Endothelial cell of umbilical vein (primary cell): ENCODE measurements at regions not wholly inside any gene's neighbourhood (a gene's known extent, or its start where the extent isn't known, plus 50 kb on each side); places are given as distances from the start of the nearest gene placed in this dataset.

Experiments
- BruUV-seq: library from RNA; stranded (reverse); fragments of 400-500 nt; replicated peaks from 2 replicates; lab custom pipeline; 2021; lab: Mats Ljungman, UMichigan
- CTCF ChIA-PET: fragments of 300-600, 350-600 bp; sonication (Branson Sonifier 250); formaldehyde crosslinking; loops from one replicate; lab custom pipeline; 2021; ENCODE audit warnings: antibody characterized with exemption, inconsistent platforms; lab: Charles Lee
- POLR2A ChIA-PET: fragments of 300-600, 350-600 bp; sonication (Branson Sonifier 250); formaldehyde crosslinking; loops from one replicate; lab custom pipeline; 2021; ENCODE audit warnings: antibody characterized with exemption, inconsistent platforms; lab: Charles Lee
- DNase-seq: peaks from one replicate; pipeline ENCODE4 v3.0.0-alpha.2; 2011; ENCODE audit warnings: low read depth, low spot score
- FAIRE-seq: peaks from 2 replicates; lab custom pipeline; 2011; peaks lifted over from hg19 to GRCh38; lab: Jason Lieb, UNC
- H2AFZ ChIP-seq: 2 replicates; pipeline ENCODE4 v1.6.0; 2012; ENCODE audit warnings: low read depth, low read length, control low read depth, inconsistent platforms
- H3K27ac ChIP-seq: 2 replicates; pipeline ENCODE4 v1.5.1; 2011; ENCODE audit warnings: low read depth, mild to moderate bottlenecking, control low read depth, low read length, moderate library complexity; ENCODE audit not compliant: insufficient read depth
- H3K27me3 ChIP-seq, 2 experiments: 2 replicates each; pipeline versions ENCODE4 v1.6.0 to v1.6.1; 2011; ENCODE audit warnings: low read length in 2 of 2, mixed read lengths in 1 of 2; ENCODE audit not compliant: control insufficient read depth in 2 of 2, insufficient read depth in 2 of 2
- H3K36me3 ChIP-seq, 2 experiments: 2 replicates in 1 of 2; 3 replicates in 1 of 2; pipeline ENCODE4 v1.5.1; 2011; ENCODE audit warnings: low read length in 2 of 2, mild to moderate bottlenecking in 1 of 2, moderate library complexity in 1 of 2; ENCODE audit not compliant: control insufficient read depth in 2 of 2, insufficient read depth in 2 of 2; ENCODE audit errors: extremely low read depth in 1 of 2
- H3K4me1 ChIP-seq: 3 replicates; pipeline ENCODE4 v1.5.1; 2011; ENCODE audit warnings: mild to moderate bottlenecking, low read length; ENCODE audit not compliant: control insufficient read depth, insufficient read depth; ENCODE audit errors: extremely low read depth
- H3K4me2 ChIP-seq: 2 replicates; pipeline ENCODE4 v1.6.1; 2011; ENCODE audit warnings: low read length, control low read depth, mixed read lengths; ENCODE audit not compliant: insufficient read depth
- H3K4me3 ChIP-seq, 3 experiments: fragments of 200-600 bp in 1 of 3; sonication (generic), shearing (Covaris generic) in 1 of 3; replicated peaks in 1 of 3; 2 replicates each; pipeline ENCODE4 v1.5.1; 2011 to 2016; ENCODE audit warnings: control low read depth in 3 of 3, low read length in 3 of 3, mild to moderate bottlenecking in 2 of 3, inconsistent platforms in 1 of 3, low read depth in 1 of 3, moderate library complexity in 1 of 3; ENCODE audit not compliant: insufficient read depth in 1 of 3
- H3K79me2 ChIP-seq: 2 replicates; pipeline ENCODE4 v1.6.0; 2012; ENCODE audit warnings: low read length, inconsistent platforms; ENCODE audit not compliant: control insufficient read depth, insufficient read depth
- H3K9ac ChIP-seq: replicated peaks from 2 replicates; pipeline ENCODE3; 2011; ENCODE audit warnings: low read length, control low read depth; ENCODE audit not compliant: insufficient read depth; ENCODE audit errors: extremely low read depth
- H3K9me1 ChIP-seq: replicated peaks from 3 replicates; pipeline ENCODE4 v1.6.0; 2011; ENCODE audit warnings: mild to moderate bottlenecking, low read length; ENCODE audit not compliant: control insufficient read depth, insufficient read depth; ENCODE audit errors: extremely low read depth
- H3K9me3 ChIP-seq: replicated peaks from 2 replicates; pipeline ENCODE4 v1.5.1; 2012; ENCODE audit warnings: low read length, inconsistent platforms; ENCODE audit not compliant: control insufficient read depth, insufficient read depth
- H4K20me1 ChIP-seq: replicated peaks from 2 replicates; pipeline ENCODE3; 2011; ENCODE audit warnings: mild to moderate bottlenecking, low read length; ENCODE audit not compliant: control insufficient read depth, insufficient read depth; ENCODE audit errors: extremely low read depth
- EZH2 ChIP-seq: IDR thresholded peaks from 2 replicates; pipeline ENCODE4 v1.6.1; 2012; ENCODE audit warnings: borderline replicate concordance, low read depth, mild to moderate bottlenecking, moderate library complexity, low read length, inconsistent platforms; ENCODE audit not compliant: severe bottlenecking
- FOS ChIP-seq: IDR thresholded peaks from 2 replicates; pipeline ENCODE4 v1.6.1; 2011; ENCODE audit warnings: mild to moderate bottlenecking, low read length, moderate library complexity, borderline replicate concordance; ENCODE audit not compliant: insufficient read depth
- GATA2 ChIP-seq: IDR thresholded peaks from 2 replicates; pipeline ENCODE4 v1.7.0; 2011; ENCODE audit warnings: low read depth, mild to moderate bottlenecking, moderate library complexity, mixed read lengths, low read length; ENCODE audit not compliant: insufficient read length, insufficient read depth
- JUN ChIP-seq: IDR thresholded peaks from 2 replicates; pipeline ENCODE4 v1.6.1; 2011; ENCODE audit warnings: borderline replicate concordance, low read depth; ENCODE audit not compliant: insufficient read length, insufficient read depth
- MAX ChIP-seq: IDR thresholded peaks from 2 replicates; pipeline ENCODE4 v1.6.1; 2011; ENCODE audit not compliant: insufficient read depth, insufficient read length
- MYC ChIP-seq: IDR thresholded peaks from one replicate; pipeline ENCODE4 v1.6.1; 2011; ENCODE audit warnings: mild to moderate bottlenecking, low read depth, low read length
- POLR2A ChIP-seq: IDR thresholded peaks from 2 replicates; pipeline ENCODE4 v1.6.1; 2012; ENCODE audit warnings: low read depth, mild to moderate bottlenecking, control low read depth, low read length
- POLR2AphosphoS5 ChIP-seq: IDR thresholded peaks from 2 replicates; pipeline ENCODE4 v1.6.1; 2012; ENCODE audit warnings: low read depth, mild to moderate bottlenecking, control low read depth, low read length, moderate library complexity; ENCODE audit not compliant: insufficient read depth
- dilution Hi-C: fragments of 300-500 bp; cut with MboI; formaldehyde crosslinking; loops from one replicate; pipeline ENCODE4 v1.15.0; 2019; ENCODE audit warnings: low sequenced_read_pairs; ENCODE audit not compliant: extremely low pct_ligation_motif_present
- intact Hi-C: fragments of 100-400 bp; cut with micrococcal nuclease; formaldehyde crosslinking; loops from one replicate; pipeline ENCODE4 v1.10.0; 2022
- TF ChIP-seq, protein P1 (sequence below), 2 donors: IDR thresholded peaks; 1 replicate in 1 of 2; 2 replicates in 1 of 2; pipeline ENCODE4 v1.5.1; 2011; ENCODE audit warnings: low read length in 2 of 2, mild to moderate bottlenecking in 2 of 2, moderate library complexity in 2 of 2, control low read depth in 1 of 2, inconsistent platforms in 1 of 2, low read depth in 1 of 2; ENCODE audit not compliant: insufficient read depth in 1 of 2; ENCODE audit errors: extremely low read depth in 1 of 2

DNA sequence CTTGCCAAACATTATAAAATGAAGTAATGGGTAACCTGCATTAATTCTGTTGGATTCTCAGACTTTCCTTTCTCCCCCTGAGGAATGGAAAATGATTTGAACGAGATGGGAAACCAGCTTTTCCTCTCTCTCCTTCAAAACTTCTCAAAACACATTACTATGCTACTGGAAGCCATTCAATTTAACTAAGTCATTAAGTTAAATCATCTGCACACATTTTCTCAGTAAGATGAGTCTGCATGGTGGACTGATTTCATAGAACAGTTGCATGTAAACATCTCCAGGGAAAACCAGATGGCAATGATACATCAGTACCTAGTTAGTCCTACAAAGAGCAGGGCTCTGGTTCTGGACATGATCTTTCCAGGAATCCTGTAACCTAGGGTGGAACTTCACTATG lies 59.9 kb downstream of the BMP4 start:
- ChIA-PET CTCF (no interaction called here), POLR2A (no interaction called here)
- Histone ChIP-seq H4K20me1 (no peaks in the 10 kb centered on the region), H3K9ac (no peak overlapping the region), H3K79me2 (no peaks in the 10 kb centered on the region), H3K9me1 (no peaks in the 10 kb centered on the region), H3K27me3 (no peaks in the 10 kb centered on the region), H3K4me2 (no peak overlapping the region), H2AFZ (no peak overlapping the region), H3K36me3 (no peaks in the 10 kb centered on the region), H3K27ac (no peak overlapping the region), H3K9me3 (no peaks in the 10 kb centered on the region), H3K4me1 (peaks cover 16% of the 10 kb centered on the region), H3K4me3 (no peak overlapping the region)
- no peak for FAIRE-seq
- intact Hi-C loops, result no loop called here
- DNase-seq, result no peak
- dilution Hi-C loops, result no loop called here
- BruUV-seq, result no TSS peak
- no peak for TF ChIP-seq MAX
- no peak for TF ChIP-seq FOS
- no peak for TF ChIP-seq POLR2A
- no peak for TF ChIP-seq EZH2
- TF ChIP-seq JUN, result no peak
- TF ChIP-seq, protein P1, sequence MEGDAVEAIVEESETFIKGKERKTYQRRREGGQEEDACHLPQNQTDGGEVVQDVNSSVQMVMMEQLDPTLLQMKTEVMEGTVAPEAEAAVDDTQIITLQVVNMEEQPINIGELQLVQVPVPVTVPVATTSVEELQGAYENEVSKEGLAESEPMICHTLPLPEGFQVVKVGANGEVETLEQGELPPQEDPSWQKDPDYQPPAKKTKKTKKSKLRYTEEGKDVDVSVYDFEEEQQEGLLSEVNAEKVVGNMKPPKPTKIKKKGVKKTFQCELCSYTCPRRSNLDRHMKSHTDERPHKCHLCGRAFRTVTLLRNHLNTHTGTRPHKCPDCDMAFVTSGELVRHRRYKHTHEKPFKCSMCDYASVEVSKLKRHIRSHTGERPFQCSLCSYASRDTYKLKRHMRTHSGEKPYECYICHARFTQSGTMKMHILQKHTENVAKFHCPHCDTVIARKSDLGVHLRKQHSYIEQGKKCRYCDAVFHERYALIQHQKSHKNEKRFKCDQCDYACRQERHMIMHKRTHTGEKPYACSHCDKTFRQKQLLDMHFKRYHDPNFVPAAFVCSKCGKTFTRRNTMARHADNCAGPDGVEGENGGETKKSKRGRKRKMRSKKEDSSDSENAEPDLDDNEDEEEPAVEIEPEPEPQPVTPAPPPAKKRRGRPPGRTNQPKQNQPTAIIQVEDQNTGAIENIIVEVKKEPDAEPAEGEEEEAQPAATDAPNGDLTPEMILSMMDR (IDR thresholded peaks at IDR 0.05; ENCODE audit: extremely low read depth in 1 of 2, insufficient read depth in 1 of 2, low read depth in 1 of 2, low read length in 2 of 2), result no peak
- TF ChIP-seq GATA2, result no peak
- no peak for TF ChIP-seq MYC
- no peak for TF ChIP-seq POLR2AphosphoS5
